KMS-11 (cell line): ENCODE measurements at regions not wholly inside any gene's neighbourhood (a gene's known extent, or its start where the extent isn't known, plus 50 kb on each side); places are given as distances from the start of the nearest gene placed in this dataset.

Experiments used
- H2AFZ ChIP-seq: fragments of 200-600 bp; sonication (generic); 2 replicates; pipeline ENCODE4 v1.6.1; 2016; ENCODE audit warnings: antibody characterized with exemption, mixed run types, low read depth
- H3K27ac ChIP-seq: fragments of 200-600 bp; sonication (generic); 2 replicates; pipeline ENCODE4 v1.6.1; 2016; ENCODE audit warnings: mild to moderate bottlenecking, mixed run types
- H3K27me3 ChIP-seq: fragments of 200-600 bp; sonication (generic); 2 replicates; pipeline ENCODE4 v1.6.1; 2017; ENCODE audit warnings: mild to moderate bottlenecking, low read depth, mixed run types, moderate library complexity; ENCODE audit not compliant: insufficient read depth
- H3K36me3 ChIP-seq: fragments of 200-600 bp; sonication (generic); 2 replicates; pipeline ENCODE4 v1.6.1; 2017; ENCODE audit warnings: mild to moderate bottlenecking, mixed run types; ENCODE audit not compliant: insufficient read depth
- H3K4me1 ChIP-seq: fragments of 200-600 bp; sonication (generic); 2 replicates; pipeline ENCODE4 v1.6.1; 2016; ENCODE audit warnings: mild to moderate bottlenecking, low read depth, mixed run types; ENCODE audit not compliant: poor library complexity, severe bottlenecking
- H3K4me2 ChIP-seq: fragments of 200-600 bp; sonication (generic); 2 replicates; pipeline ENCODE4 v1.7.0; 2016; ENCODE audit warnings: mild to moderate bottlenecking, mixed run types
- H3K4me3 ChIP-seq: fragments of 200-600 bp; sonication (generic); IDR thresholded peaks from 2 replicates; pipeline ENCODE4 v1.6.1; 2017; ENCODE audit warnings: low read depth, low read length, mixed read lengths; ENCODE audit not compliant: insufficient read depth
- H3K79me2 ChIP-seq: fragments of 200-600 bp; sonication (generic); 2 replicates; pipeline ENCODE4 v1.6.1; 2016; ENCODE audit warnings: low read depth, mixed run types; ENCODE audit not compliant: insufficient read depth
- H3K9ac ChIP-seq: fragments of 200-600 bp; sonication (generic); 2 replicates; pipeline ENCODE4 v1.6.1; 2016; ENCODE audit warnings: mild to moderate bottlenecking, mixed run types
- H4K20me1 ChIP-seq: fragments of 200-600 bp; sonication (generic); 2 replicates; pipeline ENCODE4 v1.6.1; 2016; ENCODE audit warnings: mild to moderate bottlenecking, mixed run types; ENCODE audit not compliant: insufficient read depth
- TF ChIP-seq, protein P1 (sequence below): fragments of 200-600 bp; sonication (generic); conservative IDR thresholded peaks from 2 replicates; pipeline ENCODE4 v1.6.1; 2017; ENCODE audit warnings: low read depth, mild to moderate bottlenecking, antibody characterized with exemption, low read length, moderate library complexity, mixed read lengths

DNA sequence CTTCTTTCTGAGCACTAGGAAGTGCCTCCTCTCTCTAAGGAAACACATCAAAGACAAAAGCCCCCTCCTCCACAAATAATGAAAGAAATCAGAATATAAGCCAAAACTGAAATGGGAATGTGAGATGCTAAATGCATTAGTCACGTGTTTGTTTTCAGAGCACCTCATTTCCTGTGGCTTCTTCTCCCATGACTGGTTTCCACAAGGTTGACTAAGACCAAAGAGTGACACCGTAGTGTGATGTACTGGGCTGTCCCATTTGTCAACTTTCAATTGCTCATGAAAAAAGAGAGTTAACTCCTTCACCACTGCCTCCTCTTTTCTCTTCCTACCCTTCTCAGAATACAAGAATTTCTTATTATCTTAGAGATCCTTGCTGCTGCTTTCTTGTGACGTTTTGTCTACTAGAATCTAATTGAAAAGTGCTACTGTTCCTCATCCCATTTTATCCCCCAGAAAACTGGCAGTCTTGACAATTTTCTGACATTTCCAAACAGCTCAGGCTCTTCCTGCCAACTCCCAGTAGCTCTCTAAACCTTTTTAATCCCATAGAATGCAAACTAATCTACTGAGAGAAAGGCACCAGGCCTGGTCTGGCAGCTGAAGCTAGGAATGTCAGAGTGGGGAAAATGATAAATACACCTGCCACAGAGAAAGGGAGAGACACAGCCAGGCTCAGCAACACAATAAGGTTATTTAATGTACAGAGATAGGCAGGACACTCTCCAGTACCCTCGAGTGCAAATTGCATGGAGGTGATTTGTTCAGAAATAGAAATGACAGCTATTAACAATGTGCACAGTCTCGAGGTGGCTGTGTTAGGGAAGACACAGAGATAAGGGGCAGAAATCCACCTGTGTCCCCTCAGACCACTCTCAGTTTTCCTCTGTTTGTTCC, 671.7 kb upstream of the NRSN1 start:
- no peak overlapping the region for H3K27ac ChIP-seq
- no peaks in the 10 kb centered on the region for H4K20me1 ChIP-seq
- no peaks in the 10 kb centered on the region for H3K27me3 ChIP-seq
- no peaks in the 10 kb centered on the region for H3K79me2 ChIP-seq
- no peak overlapping the region for H3K4me3 ChIP-seq
- H2AFZ ChIP-seq = no peak overlapping the region
- no peaks in the 10 kb centered on the region for H3K4me1 ChIP-seq
- no peaks in the 10 kb centered on the region for H3K36me3 ChIP-seq
- no peak overlapping the region for H3K9ac ChIP-seq
- TF ChIP-seq, protein P1, sequence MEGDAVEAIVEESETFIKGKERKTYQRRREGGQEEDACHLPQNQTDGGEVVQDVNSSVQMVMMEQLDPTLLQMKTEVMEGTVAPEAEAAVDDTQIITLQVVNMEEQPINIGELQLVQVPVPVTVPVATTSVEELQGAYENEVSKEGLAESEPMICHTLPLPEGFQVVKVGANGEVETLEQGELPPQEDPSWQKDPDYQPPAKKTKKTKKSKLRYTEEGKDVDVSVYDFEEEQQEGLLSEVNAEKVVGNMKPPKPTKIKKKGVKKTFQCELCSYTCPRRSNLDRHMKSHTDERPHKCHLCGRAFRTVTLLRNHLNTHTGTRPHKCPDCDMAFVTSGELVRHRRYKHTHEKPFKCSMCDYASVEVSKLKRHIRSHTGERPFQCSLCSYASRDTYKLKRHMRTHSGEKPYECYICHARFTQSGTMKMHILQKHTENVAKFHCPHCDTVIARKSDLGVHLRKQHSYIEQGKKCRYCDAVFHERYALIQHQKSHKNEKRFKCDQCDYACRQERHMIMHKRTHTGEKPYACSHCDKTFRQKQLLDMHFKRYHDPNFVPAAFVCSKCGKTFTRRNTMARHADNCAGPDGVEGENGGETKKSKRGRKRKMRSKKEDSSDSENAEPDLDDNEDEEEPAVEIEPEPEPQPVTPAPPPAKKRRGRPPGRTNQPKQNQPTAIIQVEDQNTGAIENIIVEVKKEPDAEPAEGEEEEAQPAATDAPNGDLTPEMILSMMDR = no peak
- H3K4me2 ChIP-seq = no peak overlapping the region

GRCh38 chr6:23455754-23456153, 670.3 kb upstream of the NRSN1 start:
- TF ChIP-seq, protein P1 = no peak

DNA sequence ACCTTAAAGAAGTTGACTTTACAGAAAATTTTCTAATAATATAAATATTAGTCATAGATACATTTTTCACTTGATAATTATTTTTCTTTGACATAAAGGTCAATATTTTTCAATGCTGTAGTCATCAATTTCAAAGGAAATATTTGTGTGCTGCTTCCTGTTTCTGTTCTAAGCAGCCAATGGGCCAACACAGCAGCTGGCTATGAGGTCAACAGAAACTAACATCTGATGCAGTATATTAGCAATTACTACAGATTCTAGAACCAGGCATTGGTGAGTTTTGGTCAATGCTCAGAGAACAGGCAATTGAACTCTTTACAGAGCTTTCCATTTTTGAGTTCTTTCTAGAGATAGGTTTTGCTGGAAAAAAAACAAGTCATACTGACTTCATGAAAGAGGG, 669.6 kb upstream of the NRSN1 start:
- Histone ChIP-seq H3K4me3 (no peak overlapping the region), H4K20me1 (no peaks in the 10 kb centered on the region), H3K36me3 (no peaks in the 10 kb centered on the region), H3K79me2 (no peaks in the 10 kb centered on the region), H3K4me1 (no peaks in the 10 kb centered on the region), H3K27me3 (no peaks in the 10 kb centered on the region), H3K4me2 (no peak overlapping the region), H3K27ac (no peak overlapping the region), H3K9ac (no peak overlapping the region), H2AFZ (no peak overlapping the region)
- TF ChIP-seq, protein P1 = no peak

More at GRCh38 chr6:23455754-23456153, 670.3 kb upstream of the NRSN1 start:
- no peak overlapping the region for H3K27ac ChIP-seq
- H3K9ac ChIP-seq = no peak overlapping the region
- H4K20me1 ChIP-seq = no peaks in the 10 kb centered on the region
- H3K4me1 ChIP-seq = no peaks in the 10 kb centered on the region
- no peak overlapping the region for H2AFZ ChIP-seq
- H3K27me3 ChIP-seq = no peaks in the 10 kb centered on the region
- no peak overlapping the region for H3K4me2 ChIP-seq
- H3K79me2 ChIP-seq = no peaks in the 10 kb centered on the region
- H3K36me3 ChIP-seq = no peaks in the 10 kb centered on the region
- no peak overlapping the region for H3K4me3 ChIP-seq

DNA sequence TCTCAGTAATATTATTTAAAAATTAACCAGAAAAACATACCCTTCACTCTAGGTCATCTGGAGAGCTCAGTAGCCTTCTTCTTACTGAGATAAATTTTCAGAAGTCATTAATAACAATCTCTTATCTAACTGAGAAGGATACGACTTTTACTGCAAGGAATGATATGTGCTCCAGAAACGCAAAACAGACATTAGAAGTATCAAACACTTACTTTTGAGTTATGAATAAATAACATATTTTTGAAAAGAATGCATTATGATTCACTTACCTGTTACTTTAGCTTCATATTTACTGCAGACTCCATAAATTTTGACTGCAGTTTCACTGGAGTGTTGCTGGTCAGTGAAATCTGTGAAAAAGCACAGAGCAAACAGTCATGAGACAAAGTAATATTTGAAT, 668.7 kb upstream of the NRSN1 start:
- no peak overlapping the region for H3K4me3 ChIP-seq
- no peaks in the 10 kb centered on the region for H3K79me2 ChIP-seq
- H3K27me3 ChIP-seq = no peaks in the 10 kb centered on the region
- no peaks in the 10 kb centered on the region for H4K20me1 ChIP-seq
- H3K27ac ChIP-seq = no peak overlapping the region
- TF ChIP-seq, protein P1 = no peak
- H3K4me1 ChIP-seq = no peaks in the 10 kb centered on the region
- no peak overlapping the region for H2AFZ ChIP-seq
- no peak overlapping the region for H3K9ac ChIP-seq
- H3K36me3 ChIP-seq = no peaks in the 10 kb centered on the region
- no peak overlapping the region for H3K4me2 ChIP-seq
